ENCODE measurements at regions not wholly inside any gene's neighbourhood (a gene's known extent, or its start where the extent isn't known, plus 50 kb on each side); places are given as distances from the start of the nearest gene placed in this dataset.

DNA sequence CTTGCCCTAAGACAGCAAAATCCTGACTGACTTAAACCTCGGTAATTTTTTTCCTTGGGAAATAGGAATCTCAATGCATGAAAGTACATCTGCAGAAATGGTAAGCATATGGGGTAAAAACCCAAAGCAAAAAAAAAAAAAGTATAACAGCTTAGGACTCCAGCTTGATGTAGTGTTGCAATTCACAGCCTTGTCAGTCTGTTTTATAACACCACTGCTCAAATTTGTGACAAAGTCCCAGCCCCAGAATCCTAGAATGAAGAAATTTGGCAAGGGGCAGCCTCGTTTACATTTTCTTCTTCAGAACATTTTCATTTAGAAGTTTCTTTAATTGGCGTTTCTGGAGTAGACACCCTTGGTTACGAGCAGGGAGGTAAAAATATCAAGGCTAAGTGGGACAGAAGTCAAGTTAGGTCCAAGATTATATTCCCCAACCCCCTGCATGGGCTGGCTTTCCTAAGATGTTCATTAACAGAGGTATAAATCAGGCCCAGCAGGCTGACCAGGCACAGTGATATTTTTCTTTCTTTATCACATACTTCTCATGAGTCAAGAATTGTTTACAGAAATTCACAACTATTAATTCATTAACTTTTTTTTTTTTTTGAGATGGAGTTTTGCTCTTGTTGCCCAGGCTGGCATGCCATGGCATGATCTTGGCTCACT, 424.0 kb downstream of the RMST start:
- no TSS peak for BruUV-seq (replicated peaks)
- no peak for DNase-seq (ENCODE audit: low read depth, low spot score)
- Histone ChIP-seq H3K4me3 (no peak overlapping the region), H3K79me2 (ENCODE audit: control insufficient read depth, insufficient read depth, low read length) (no peaks in the 10 kb centered on the region), H3K9me3 (replicated peaks; ENCODE audit: control insufficient read depth, insufficient read depth, low read length) (no peaks in the 10 kb centered on the region), H3K27me3 (replicated peaks in 1 of 2; ENCODE audit: control insufficient read depth in 2 of 2, insufficient read depth in 2 of 2, low read length in 1 of 2) (no peaks in the 10 kb centered on the region), H3K4me2 (ENCODE audit: control insufficient read depth, insufficient read depth) (no peak overlapping the region), H2AFZ (ENCODE audit: control insufficient read depth, low read depth, low read length) (no peak overlapping the region), H3K36me3 (ENCODE audit: control insufficient read depth in 2 of 2, insufficient read depth in 2 of 2, low read length in 1 of 2) (no peaks in the 10 kb centered on the region), H3K9ac (ENCODE audit: control insufficient read depth, insufficient read depth, low read length) (no peak overlapping the region), H4K20me1 (ENCODE audit: control insufficient read depth, insufficient read depth) (no peaks in the 10 kb centered on the region), H3K27ac (ENCODE audit: control insufficient read depth, insufficient read depth) (no peak overlapping the region), H3K4me1 (ENCODE audit: control insufficient read depth, insufficient read depth, low read length) (no peaks in the 10 kb centered on the region)
- FAIRE-seq, result no peak
- intact Hi-C loops (cut with micrococcal nuclease; ENCODE audit: unreplicated experiment) (no loop called here), in situ Hi-C loops (cut with MboI) (no loop called here)
- SMC1A ChIA-PET (ENCODE audit: uncharacterized antibody, unreplicated experiment), result interaction anchor here (0.7 kb wide), 1 partner anchor 116 kb away, joined by 3 read pairs; no protein-coding TSS in a partner anchor
- 0% methylated on average over 4 of the region's 4 CpGs for WGBS (ENCODE audit: insufficient coverage, insufficient replicate concordance, low lambda C conversion rate, missing lambda C conversion rate)
- RAD21 ChIA-PET (ENCODE audit: unreplicated experiment), result no interaction called here
- CTCF ChIA-PET, result interaction anchor here (0.9 kb wide), 1 partner anchor 9 kb away, joined by 3 read pairs; no protein-coding TSS in a partner anchor
- no peak for ATAC-seq
- POLR2A ChIA-PET, result no interaction called here
- TF ChIP-seq NR2F1 (conservative IDR thresholded peaks at IDR 0.05), result no peak
- TF ChIP-seq RAD51 (IDR thresholded peaks at IDR 0.05), result no peak
- TF ChIP-seq IRF4 (IDR thresholded peaks at IDR 0.05; ENCODE audit: low read depth, low read length), result no peak
- no peak for TF ChIP-seq HSF1 (IDR thresholded peaks at IDR 0.05; ENCODE audit: low read depth, low read length)
- TF ChIP-seq NFYB (IDR thresholded peaks at IDR 0.05; ENCODE audit: insufficient read depth, low read depth, low read length), result no peak
- no peak for TF ChIP-seq FOXM1 (IDR thresholded peaks at IDR 0.05; ENCODE audit: low read depth, low read length)
- TF ChIP-seq EGR1 (IDR thresholded peaks at IDR 0.05; ENCODE audit: borderline replicate concordance in 1 of 2, low read depth in 2 of 2, low read length in 2 of 2), result no peak
- no peak for TF ChIP-seq RBBP5 (conservative IDR thresholded peaks at IDR 0.05)
- no peak for TF ChIP-seq CBX5 (IDR thresholded peaks at IDR 0.05; ENCODE audit: low read depth)
- no peak for TF ChIP-seq TCF12 (IDR thresholded peaks at IDR 0.05; ENCODE audit: low read depth, low read length)
- TF ChIP-seq SUPT20H (IDR thresholded peaks at IDR 0.05; ENCODE audit: borderline replicate concordance, control insufficient read depth, low read depth, low read length), result no peak
- no peak for TF ChIP-seq NRF1 (conservative IDR thresholded peaks at IDR 0.05; ENCODE audit: low read depth, low read length)
- TF ChIP-seq, protein P1, sequence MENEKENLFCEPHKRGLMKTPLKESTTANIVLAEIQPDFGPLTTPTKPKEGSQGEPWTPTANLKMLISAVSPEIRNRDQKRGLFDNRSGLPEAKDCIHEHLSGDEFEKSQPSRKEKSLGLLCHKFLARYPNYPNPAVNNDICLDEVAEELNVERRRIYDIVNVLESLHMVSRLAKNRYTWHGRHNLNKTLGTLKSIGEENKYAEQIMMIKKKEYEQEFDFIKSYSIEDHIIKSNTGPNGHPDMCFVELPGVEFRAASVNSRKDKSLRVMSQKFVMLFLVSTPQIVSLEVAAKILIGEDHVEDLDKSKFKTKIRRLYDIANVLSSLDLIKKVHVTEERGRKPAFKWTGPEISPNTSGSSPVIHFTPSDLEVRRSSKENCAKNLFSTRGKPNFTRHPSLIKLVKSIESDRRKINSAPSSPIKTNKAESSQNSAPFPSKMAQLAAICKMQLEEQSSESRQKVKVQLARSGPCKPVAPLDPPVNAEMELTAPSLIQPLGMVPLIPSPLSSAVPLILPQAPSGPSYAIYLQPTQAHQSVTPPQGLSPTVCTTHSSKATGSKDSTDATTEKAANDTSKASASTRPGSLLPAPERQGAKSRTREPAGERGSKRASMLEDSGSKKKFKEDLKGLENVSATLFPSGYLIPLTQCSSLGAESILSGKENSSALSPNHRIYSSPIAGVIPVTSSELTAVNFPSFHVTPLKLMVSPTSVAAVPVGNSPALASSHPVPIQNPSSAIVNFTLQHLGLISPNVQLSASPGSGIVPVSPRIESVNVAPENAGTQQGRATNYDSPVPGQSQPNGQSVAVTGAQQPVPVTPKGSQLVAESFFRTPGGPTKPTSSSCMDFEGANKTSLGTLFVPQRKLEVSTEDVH (IDR thresholded peaks at IDR 0.05; ENCODE audit: low read depth, partially characterized antibody), result no peak
- no peak for TF ChIP-seq MEF2B (IDR thresholded peaks at IDR 0.05; ENCODE audit: partially characterized antibody, poor library complexity, severe bottlenecking)
- no peak for TF ChIP-seq TCF7 (IDR thresholded peaks at IDR 0.05; ENCODE audit: borderline replicate concordance)
- no peak for TF ChIP-seq ATF7 (IDR thresholded peaks at IDR 0.05; ENCODE audit: low read depth)
- TF ChIP-seq EP300 (IDR thresholded peaks at IDR 0.05; ENCODE audit: borderline replicate concordance in 1 of 2, control insufficient read depth in 1 of 2, low read depth in 2 of 2, low read length in 2 of 2), result no peak
- TF ChIP-seq ZNF207 (IDR thresholded peaks at IDR 0.05; ENCODE audit: borderline replicate concordance), result no peak
